Left kidney (tissue), 1 donor: ENCODE measurements at regions not wholly inside any gene's neighbourhood (a gene's known extent, or its start where the extent isn't known, plus 50 kb on each side); places are given as distances from the start of the nearest gene placed in this dataset.

Experiments used
- DNase-seq: peaks from one replicate; pipeline ENCODE4 v3.0.0-alpha.2; 2013

- no peak for DNase-seq
Measured at GRCh38 chr20:24796236-24796635, 152.8 kb upstream of the CST7 start.

GRCh38 chr20:24797113-24797512 lies 152.0 kb upstream of the CST7 start:
- no peak for DNase-seq

GRCh38 chr20:24797745-24798655 lies 151.1 kb upstream of the CST7 start:
- no peak for DNase-seq

- DNase-seq: no peak
Measured at GRCh38 chr20:24798930-24799705, 150.0 kb upstream of the CST7 start.

- DNase-seq: no peak
Measured at GRCh38 chr20:24799971-24800580, 149.0 kb upstream of the CST7 start.

GRCh38 chr20:24802286-24802820 lies 146.7 kb upstream of the CST7 start:
- no peak for DNase-seq

GRCh38 chr20:24804481-24805206 lies 144.4 kb upstream of the CST7 start:
- DNase-seq: no peak

GRCh38 chr20:24805456-24806238 lies 143.4 kb upstream of the CST7 start:
- no peak for DNase-seq

- no peak for DNase-seq
Measured at GRCh38 chr20:24806705-24807676, 142.1 kb upstream of the CST7 start.

- DNase-seq: no peak
Measured at GRCh38 chr20:24808616-24809015, 140.5 kb upstream of the CST7 start.

GRCh38 chr20:24809606-24810005 lies 139.5 kb upstream of the CST7 start:
- DNase-seq: no peak

- DNase-seq: no peak
Measured at GRCh38 chr20:24810676-24811407, 138.2 kb upstream of the CST7 start.

- DNase-seq: no peak
Measured at GRCh38 chr20:24812373-24812772, 136.7 kb upstream of the CST7 start.

- DNase-seq: no peak
Measured at GRCh38 chr20:24813080-24813479, 136.0 kb upstream of the CST7 start.

GRCh38 chr20:24813496-24813895 lies 135.6 kb upstream of the CST7 start:
- DNase-seq: no peak

- no peak for DNase-seq
Measured at GRCh38 chr20:24813936-24814335, 135.1 kb upstream of the CST7 start.

GRCh38 chr20:24814556-24815195 lies 134.4 kb upstream of the CST7 start:
- DNase-seq: no peak

GRCh38 chr20:24815196-24815815 lies 133.8 kb upstream of the CST7 start:
- no peak for DNase-seq
